ENCODE measurements at regions not wholly inside any gene's neighbourhood (a gene's known extent, or its start where the extent isn't known, plus 50 kb on each side); places are given as distances from the start of the nearest gene placed in this dataset.

GRCh38 chr11:70700871-70701270, 302.5 kb downstream of the CTTN start:
- H3K4me3 ChIP-seq (ENCODE audit: low read depth, low read length, poor library complexity, severe bottlenecking): no peak overlapping the region
- no TSS peak for BruUV-seq (replicated peaks)
- DNase-seq (ENCODE audit: low spot score): no peak
- no peak overlapping the region for H3K27ac ChIP-seq (ENCODE audit: low read depth, low read length, poor library complexity, severe bottlenecking)
- CTCF ChIA-PET: no interaction called here
- TF ChIP-seq, protein P1, sequence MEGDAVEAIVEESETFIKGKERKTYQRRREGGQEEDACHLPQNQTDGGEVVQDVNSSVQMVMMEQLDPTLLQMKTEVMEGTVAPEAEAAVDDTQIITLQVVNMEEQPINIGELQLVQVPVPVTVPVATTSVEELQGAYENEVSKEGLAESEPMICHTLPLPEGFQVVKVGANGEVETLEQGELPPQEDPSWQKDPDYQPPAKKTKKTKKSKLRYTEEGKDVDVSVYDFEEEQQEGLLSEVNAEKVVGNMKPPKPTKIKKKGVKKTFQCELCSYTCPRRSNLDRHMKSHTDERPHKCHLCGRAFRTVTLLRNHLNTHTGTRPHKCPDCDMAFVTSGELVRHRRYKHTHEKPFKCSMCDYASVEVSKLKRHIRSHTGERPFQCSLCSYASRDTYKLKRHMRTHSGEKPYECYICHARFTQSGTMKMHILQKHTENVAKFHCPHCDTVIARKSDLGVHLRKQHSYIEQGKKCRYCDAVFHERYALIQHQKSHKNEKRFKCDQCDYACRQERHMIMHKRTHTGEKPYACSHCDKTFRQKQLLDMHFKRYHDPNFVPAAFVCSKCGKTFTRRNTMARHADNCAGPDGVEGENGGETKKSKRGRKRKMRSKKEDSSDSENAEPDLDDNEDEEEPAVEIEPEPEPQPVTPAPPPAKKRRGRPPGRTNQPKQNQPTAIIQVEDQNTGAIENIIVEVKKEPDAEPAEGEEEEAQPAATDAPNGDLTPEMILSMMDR (conservative IDR thresholded peaks at IDR 0.05; ENCODE audit: low read depth, low read length): no peak
- no peak for TF ChIP-seq EZH2 (IDR thresholded peaks at IDR 0.05; ENCODE audit: borderline replicate concordance, low read depth, low read length, poor library complexity, severe bottlenecking)
- no peaks in the 10 kb centered on the region for H3K36me3 ChIP-seq (ENCODE audit: insufficient read depth, low read length, poor library complexity, severe bottlenecking)
- POLR2A ChIA-PET (ENCODE audit: low non-redundant PET): no interaction called here
- no peaks in the 10 kb centered on the region for H3K27me3 ChIP-seq (replicated peaks; ENCODE audit: insufficient read depth, low read depth, low read length, poor library complexity)
- no peaks in the 10 kb centered on the region for H3K4me1 ChIP-seq (ENCODE audit: insufficient read depth, low read length, poor library complexity, severe bottlenecking)
- intact Hi-C loops (cut with micrococcal nuclease; ENCODE audit: unreplicated experiment): no loop called here
- no peaks in the 10 kb centered on the region for H3K9me3 ChIP-seq (ENCODE audit: low read depth, low read length, poor library complexity, severe bottlenecking)

- intact Hi-C loops (cut with micrococcal nuclease; ENCODE audit: unreplicated experiment): no loop called here
These were observed 303.8 kb downstream of the CTTN start for GRCh38 chr11:70702040-70702648.

GRCh38 chr11:70703141-70704064, 305.1 kb downstream of the CTTN start:
- TF ChIP-seq EZH2 (IDR thresholded peaks at IDR 0.05; ENCODE audit: borderline replicate concordance, low read depth, low read length, poor library complexity, severe bottlenecking): no peak
- TF ChIP-seq, protein P1 (conservative IDR thresholded peaks at IDR 0.05; ENCODE audit: low read depth, low read length): no peak
- Histone ChIP-seq H3K27ac (ENCODE audit: low read depth, low read length, poor library complexity, severe bottlenecking) (no peak overlapping the region), H3K9me3 (ENCODE audit: low read depth, low read length, poor library complexity, severe bottlenecking) (no peaks in the 10 kb centered on the region), H3K36me3 (ENCODE audit: insufficient read depth, low read length, poor library complexity, severe bottlenecking) (no peaks in the 10 kb centered on the region), H3K4me1 (ENCODE audit: insufficient read depth, low read length, poor library complexity, severe bottlenecking) (no peaks in the 10 kb centered on the region), H3K27me3 (replicated peaks; ENCODE audit: insufficient read depth, low read depth, low read length, poor library complexity) (no peaks in the 10 kb centered on the region), H3K4me3 (ENCODE audit: low read depth, low read length, poor library complexity, severe bottlenecking) (no peak overlapping the region)
- ChIA-PET POLR2A (ENCODE audit: low non-redundant PET) (no interaction called here), CTCF (no interaction called here)
- BruUV-seq (replicated peaks): no TSS peak
- DNase-seq (ENCODE audit: low spot score): no peak
- intact Hi-C loops (cut with micrococcal nuclease; ENCODE audit: unreplicated experiment): no loop called here

More at GRCh38 chr11:70702040-70702648, 303.8 kb downstream of the CTTN start:
- no peaks in the 10 kb centered on the region for H3K9me3 ChIP-seq (ENCODE audit: low read depth, low read length, poor library complexity, severe bottlenecking)
- H3K4me1 ChIP-seq (ENCODE audit: insufficient read depth, low read length, poor library complexity, severe bottlenecking): no peaks in the 10 kb centered on the region
- H3K36me3 ChIP-seq (ENCODE audit: insufficient read depth, low read length, poor library complexity, severe bottlenecking): no peaks in the 10 kb centered on the region
- TF ChIP-seq, protein P1 (conservative IDR thresholded peaks at IDR 0.05; ENCODE audit: low read depth, low read length): no peak
- TF ChIP-seq EZH2 (IDR thresholded peaks at IDR 0.05; ENCODE audit: borderline replicate concordance, low read depth, low read length, poor library complexity, severe bottlenecking): no peak
- DNase-seq (ENCODE audit: low spot score): no peak
- no peak overlapping the region for H3K27ac ChIP-seq (ENCODE audit: low read depth, low read length, poor library complexity, severe bottlenecking)
- no TSS peak for BruUV-seq (replicated peaks)
- CTCF ChIA-PET: no interaction called here
- POLR2A ChIA-PET (ENCODE audit: low non-redundant PET): no interaction called here
- no peak overlapping the region for H3K4me3 ChIP-seq (ENCODE audit: low read depth, low read length, poor library complexity, severe bottlenecking)
- no peaks in the 10 kb centered on the region for H3K27me3 ChIP-seq (replicated peaks; ENCODE audit: insufficient read depth, low read depth, low read length, poor library complexity)

All from A673 (cell line).